C4-2B (cell line): ENCODE measurements at regions not wholly inside any gene's neighbourhood (a gene's known extent, or its start where the extent isn't known, plus 50 kb on each side); places are given as distances from the start of the nearest gene placed in this dataset.

Experiments
- CTCF ChIP-seq: fragments of 450-650 bp; conservative IDR thresholded peaks from 2 replicates; pipeline ENCODE4 v1.5.1; 2017; ENCODE audit warnings: mild to moderate bottlenecking
- ZFX ChIP-seq: fragments of 450-650 bp; IDR thresholded peaks from 2 replicates; pipeline ENCODE4 v1.6.1; 2017

- TF ChIP-seq CTCF (no peak), ZFX (no peak)
Observed at GRCh38 chr1:60229821-60230220, 156.3 kb upstream of the C1orf87 start.
